H1 (cell line): ENCODE measurements at regions not wholly inside any gene's neighbourhood (a gene's known extent, or its start where the extent isn't known, plus 50 kb on each side); places are given as distances from the start of the nearest gene placed in this dataset.

Experiments
- CTCF ChIA-PET: fragments of 300-600 bp; sonication (Branson Sonifier 250); formaldehyde crosslinking; loops from one replicate; lab custom pipeline; 2021; ENCODE audit not compliant: partially characterized antibody; lab: Charles Lee
- POLR2A ChIA-PET: fragments of 300-600 bp; sonication (Branson Sonifier 250); formaldehyde crosslinking; loops from one replicate; lab custom pipeline; 2021; ENCODE audit warnings: inconsistent platforms; ENCODE audit not compliant: partially characterized antibody; lab: Charles Lee
- DNase-seq, 2 experiments: peaks; one replicate each; pipeline versions ENCODE4 v3.0.0 to v3.0.0-alpha.2; 2010 to 2022; ENCODE audit warnings: low spot score in 2 of 2, low read depth in 1 of 2, mixed read lengths in 1 of 2
- FAIRE-seq: peaks from 2 replicates; lab custom pipeline; 2011; peaks lifted over from hg19 to GRCh38; lab: Jason Lieb, UNC
- H2AFZ ChIP-seq: 2 replicates; pipeline ENCODE4 v1.8.1; 2012; ENCODE audit warnings: low read length, inconsistent platforms
- H2AK5ac ChIP-seq: 2 replicates; pipeline ENCODE4 v1.6.1; 2013; ENCODE audit warnings: low read depth, low read length
- H2BK120ac ChIP-seq: replicated peaks from 2 replicates; pipeline ENCODE3; 2013; ENCODE audit warnings: low read depth, low read length, inconsistent platforms
- H2BK12ac ChIP-seq: 2 replicates; pipeline ENCODE4 v1.6.1; 2013; ENCODE audit warnings: low read depth, low read length
- H2BK15ac ChIP-seq: 2 replicates; pipeline ENCODE4 v1.6.1; 2013; ENCODE audit warnings: low read length
- H2BK20ac ChIP-seq: 2 replicates; pipeline ENCODE4 v1.6.1; 2013; ENCODE audit warnings: low read length
- H2BK5ac ChIP-seq: 2 replicates; pipeline ENCODE4 v1.6.1; 2013; ENCODE audit warnings: low read depth, low read length
- H3K14ac ChIP-seq: 2 replicates; pipeline ENCODE4 v1.6.1; 2013; ENCODE audit warnings: inconsistent platforms; ENCODE audit not compliant: insufficient read length
- H3K18ac ChIP-seq: 2 replicates; pipeline ENCODE4 v1.6.1; 2013; ENCODE audit warnings: low read length; ENCODE audit errors: extremely low read depth
- H3K23ac ChIP-seq: 2 replicates; pipeline ENCODE4 v1.6.1; 2013; ENCODE audit warnings: inconsistent platforms; ENCODE audit not compliant: insufficient read length
- H3K23me2 ChIP-seq: 2 replicates; pipeline ENCODE4 v1.6.1; 2013; ENCODE audit warnings: low read depth, low read length
- H3K27ac ChIP-seq: 2 replicates; pipeline ENCODE4 v1.6.1; 2011; ENCODE audit warnings: low read depth, low read length, inconsistent platforms
- H3K27me3 ChIP-seq, 4 experiments: replicated peaks in 1 of 4; 1 replicate in 1 of 4; 2 replicates in 3 of 4; pipeline versions ENCODE4 v1.6.1 to v1.8.1; 2011 to 2013; ENCODE audit warnings: low read length in 3 of 4, mild to moderate bottlenecking in 3 of 4, inconsistent platforms in 2 of 4, mixed read lengths in 2 of 4, moderate library complexity in 1 of 4; ENCODE audit not compliant: control insufficient read depth in 3 of 4, insufficient read depth in 3 of 4; ENCODE audit errors: extremely low read depth in 1 of 4
- H3K36me3 ChIP-seq, 4 experiments: 2 replicates each; pipeline versions ENCODE4 v1.6.1 to v1.8.1; 2011 to 2013; ENCODE audit warnings: mild to moderate bottlenecking in 4 of 4, low read length in 3 of 4, moderate library complexity in 2 of 4, control low read depth in 1 of 4, inconsistent platforms in 1 of 4; ENCODE audit not compliant: insufficient read depth in 4 of 4, control insufficient read depth in 2 of 4
- H3K4ac ChIP-seq: replicated peaks from 2 replicates; pipeline ENCODE3; 2013; ENCODE audit warnings: low read length, low read depth, mixed read lengths, inconsistent platforms; ENCODE audit not compliant: insufficient read length
- H3K4me1 ChIP-seq, 4 experiments: replicated peaks in 1 of 4; 1 replicate in 1 of 4; 2 replicates in 3 of 4; pipeline versions ENCODE4 v1.6.1 to v1.8.1; 2011 to 2013; ENCODE audit warnings: low read length in 3 of 4, inconsistent platforms in 2 of 4, mixed read lengths in 1 of 4; ENCODE audit not compliant: insufficient read depth in 4 of 4, control insufficient read depth in 3 of 4
- H3K4me2 ChIP-seq, 2 experiments: 2 replicates each; pipeline versions ENCODE4 v1.6.1 to v1.8.1; 2011 to 2013; ENCODE audit warnings: low read depth in 2 of 2, low read length in 2 of 2, control low read depth in 1 of 2, inconsistent platforms in 1 of 2, mild to moderate bottlenecking in 1 of 2; ENCODE audit not compliant: insufficient read depth in 1 of 2
- H3K4me3 ChIP-seq, 4 experiments: fragments of 200-600, 300-600 bp in 1 of 4; sonication (generic), shearing (Covaris generic), sonication (Bioruptor Twin) in 1 of 4; 2 replicates each; pipeline versions ENCODE4 v1.5.1 to v1.8.1; 2011 to 2016; ENCODE audit warnings: low read length in 4 of 4, low read depth in 3 of 4, control low read depth in 2 of 4, inconsistent platforms in 2 of 4, mild to moderate bottlenecking in 2 of 4, mixed read lengths in 1 of 4, moderate library complexity in 1 of 4; ENCODE audit not compliant: insufficient read depth in 2 of 4; ENCODE audit errors: extremely low read depth in 1 of 4
- H3K56ac ChIP-seq: replicated peaks from 2 replicates; pipeline ENCODE3; 2013; ENCODE audit warnings: low read depth, mild to moderate bottlenecking, mixed read lengths, low read length, inconsistent platforms; ENCODE audit not compliant: insufficient read length
- H3K79me1 ChIP-seq: 2 replicates; pipeline ENCODE4 v1.6.1; 2013; ENCODE audit warnings: low read depth, low read length, control low read depth
- H3K79me2 ChIP-seq, 2 experiments: 2 replicates each; pipeline versions ENCODE4 v1.6.1 to v1.8.1; 2012 to 2013; ENCODE audit warnings: low read length in 2 of 2, mild to moderate bottlenecking in 2 of 2, inconsistent platforms in 1 of 2; ENCODE audit not compliant: insufficient read depth in 2 of 2, control insufficient read depth in 1 of 2
- H3K9ac ChIP-seq, 4 experiments: replicated peaks in 1 of 4; 1 replicate in 1 of 4; 2 replicates in 3 of 4; pipeline versions ENCODE4 v1.6.1 to v1.8.1; 2011 to 2013; ENCODE audit warnings: low read depth in 3 of 4, low read length in 3 of 4, control low read depth in 2 of 4, mild to moderate bottlenecking in 2 of 4, moderate library complexity in 2 of 4, inconsistent platforms in 1 of 4; ENCODE audit errors: extremely low read depth in 1 of 4
- H3K9me3 ChIP-seq, 2 experiments: 2 replicates each; pipeline versions ENCODE4 v1.6.1 to v1.8.1; 2012 to 2013; ENCODE audit warnings: mild to moderate bottlenecking in 2 of 2, moderate library complexity in 2 of 2, control low read depth in 1 of 2, inconsistent platforms in 1 of 2, low read depth in 1 of 2, low read length in 1 of 2, mixed read lengths in 1 of 2; ENCODE audit not compliant: insufficient read depth in 2 of 2
- H4K20me1 ChIP-seq, 2 experiments: replicated peaks in 1 of 2; 2 replicates each; pipeline versions ENCODE3 to v1.8.1; 2011 to 2013; ENCODE audit warnings: inconsistent platforms in 2 of 2, low read length in 2 of 2, mild to moderate bottlenecking in 1 of 2; ENCODE audit not compliant: insufficient read depth in 2 of 2, control insufficient read depth in 1 of 2
- H4K5ac ChIP-seq: 2 replicates; pipeline ENCODE4 v1.6.1; 2013; ENCODE audit warnings: low read length, low read depth, mixed read lengths, inconsistent platforms; ENCODE audit not compliant: insufficient read length
- H4K8ac ChIP-seq: 2 replicates; pipeline ENCODE4 v1.8.0; 2013; ENCODE audit warnings: mild to moderate bottlenecking, moderate library complexity, low read length, inconsistent platforms; ENCODE audit not compliant: insufficient read depth; ENCODE audit errors: extremely low read depth
- H4K91ac ChIP-seq: replicated peaks from 2 replicates; pipeline ENCODE3; 2013; ENCODE audit warnings: low read length, mixed read lengths, inconsistent platforms; ENCODE audit not compliant: insufficient read length
- KDM5A ChIP-seq: fragments of 200-600 bp; IDR thresholded peaks from 2 replicates; pipeline ENCODE4 v1.7.1; 2012; ENCODE audit warnings: mild to moderate bottlenecking, low read length, inconsistent platforms, mixed read lengths
- TAF7 ChIP-seq: optimal IDR thresholded peaks from 2 replicates; pipeline ENCODE3; 2011; ENCODE audit warnings: low read depth, mild to moderate bottlenecking, inconsistent platforms, low read length, moderate library complexity, borderline replicate concordance
- YY1 ChIP-seq: IDR thresholded peaks from 2 replicates; pipeline ENCODE4 v1.6.1; 2011; ENCODE audit warnings: low read depth, mild to moderate bottlenecking, low read length
- WGBS, 2 experiments: shearing (Covaris generic) in 1 of 2; methylation state at CpG; one replicate each; pipeline versions ENCODE4 v1.1.6 to v1.1.7; 2013 to 2015; ENCODE audit warnings: low lambda C conversion rate in 2 of 2, mixed read lengths in 2 of 2, inconsistent platforms in 1 of 2, low coverage in 1 of 2, missing lambda C conversion rate in 1 of 2; ENCODE audit not compliant: insufficient replicate concordance in 2 of 2, insufficient coverage in 1 of 2, insufficient read length in 1 of 2; ENCODE audit errors: extremely low coverage in 1 of 2, missing lambda C conversion rate in 1 of 2; 5-methylcytosine and 5-hydroxymethylcytosine counted together

DNA sequence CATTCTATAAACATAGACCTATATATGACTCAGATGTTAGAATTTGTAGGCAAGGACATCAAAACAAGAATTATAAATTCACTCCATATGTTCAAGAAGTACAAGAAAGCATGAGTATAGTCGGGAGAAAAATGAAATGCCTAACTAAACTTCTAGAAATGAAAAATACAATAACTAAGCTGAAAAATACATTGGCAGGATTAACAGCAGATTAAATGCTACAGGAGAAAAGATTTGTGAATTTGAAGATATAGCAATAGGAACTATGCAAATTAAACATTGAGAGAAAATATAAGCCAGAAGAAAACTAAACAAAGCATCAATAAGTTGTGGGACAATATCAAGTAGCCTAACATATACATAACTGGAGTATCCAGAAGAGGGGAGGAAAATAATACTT is 55.3 kb upstream of the PRSS3 start:
- FAIRE-seq (no peak), DNase-seq (no peak)
- no peak overlapping the region for H2BK20ac ChIP-seq
- H3K4me3 ChIP-seq = no peak overlapping the region
- CTCF ChIA-PET = no interaction called here
- H4K5ac ChIP-seq = no peak overlapping the region
- no peak overlapping the region for H3K56ac ChIP-seq
- H4K8ac ChIP-seq = no peak overlapping the region
- no peaks in the 10 kb centered on the region for H3K27me3 ChIP-seq
- no peak overlapping the region for H3K9ac ChIP-seq
- H2AFZ ChIP-seq = no peak overlapping the region
- no peaks in the 10 kb centered on the region for H3K79me2 ChIP-seq
- no peak overlapping the region for H3K4me2 ChIP-seq
- H2BK12ac ChIP-seq = no peak overlapping the region
- H4K20me1 ChIP-seq = no peaks in the 10 kb centered on the region
- H4K91ac ChIP-seq = no peak overlapping the region
- H3K18ac ChIP-seq = no peak overlapping the region
- no peak overlapping the region for H3K4ac ChIP-seq
- POLR2A ChIA-PET = no interaction called here
- H2BK120ac ChIP-seq = no peak overlapping the region
- no peak overlapping the region for H3K23ac ChIP-seq
- H3K23me2 ChIP-seq = no peaks in the 10 kb centered on the region
- no peak overlapping the region for H2AK5ac ChIP-seq
- no peak overlapping the region for H3K27ac ChIP-seq
- H3K36me3 ChIP-seq = no peaks in the 10 kb centered on the region
- no peak overlapping the region for H3K14ac ChIP-seq
- no peak overlapping the region for H2BK15ac ChIP-seq
- no peaks in the 10 kb centered on the region for H3K9me3 ChIP-seq
- H3K79me1 ChIP-seq = no peaks in the 10 kb centered on the region
- no peak overlapping the region for H2BK5ac ChIP-seq
- no peaks in the 10 kb centered on the region for H3K4me1 ChIP-seq
- 68% methylated on average over 1 of the region's 1 CpG; no CpG with 5 or more reads in 1 of the 2 experiments for WGBS, 2 experiments
- no peak for TF ChIP-seq TAF7
- no peak for TF ChIP-seq YY1
- TF ChIP-seq KDM5A = no peak
